ENCODE measurements at regions not wholly inside any gene's neighbourhood (a gene's known extent, or its start where the extent isn't known, plus 50 kb on each side); places are given as distances from the start of the nearest gene placed in this dataset.

DNA sequence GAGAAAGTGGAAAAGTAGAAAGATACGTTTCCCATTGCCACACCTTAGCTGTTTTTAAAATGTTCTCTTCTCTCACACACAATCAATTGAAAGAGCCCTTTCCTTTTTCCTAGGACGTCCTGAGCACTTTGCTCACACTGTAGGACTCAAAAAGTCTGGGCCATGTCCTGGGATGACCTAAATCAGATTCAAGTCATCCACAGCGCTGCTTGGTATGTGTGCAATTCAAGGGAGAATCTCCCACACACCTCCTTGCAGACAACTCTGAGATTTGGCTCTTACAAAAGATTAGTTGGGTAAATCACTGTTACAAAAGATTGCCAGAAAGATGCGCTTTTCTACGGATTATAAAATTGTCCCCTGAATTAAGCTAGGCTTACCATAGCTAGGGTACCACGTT is 130.1 kb downstream of the RNASET2 start:
- TF ChIP-seq GATA2 (IDR thresholded peaks at IDR 0.05; ENCODE audit: low read depth, low read length) (no peak), GATA3 (IDR thresholded peaks at IDR 0.05; ENCODE audit: low read depth, low read length) (no peak)
